Neural cell (in vitro differentiated cells): ENCODE measurements at regions not wholly inside any gene's neighbourhood (a gene's known extent, or its start where the extent isn't known, plus 50 kb on each side); places are given as distances from the start of the nearest gene placed in this dataset.
"Not testable (repeated sequence)": the region's sequence is repeated elsewhere in the genome, so short reads cannot be mapped to it uniquely, and the experiment has no call there.

Experiments
- H2AFZ ChIP-seq: fragments of 200-600, 300-800 bp; sonication (generic), shearing (Covaris generic); 2 replicates; pipeline ENCODE4 v1.6.0; 2014; ENCODE audit warnings: low read depth, mild to moderate bottlenecking, antibody characterized with exemption, low read length, moderate library complexity
- H3F3A ChIP-seq: fragments of 200-600 bp; shearing (Covaris generic); 2 replicates; pipeline ENCODE4 v1.6.1; 2016; ENCODE audit warnings: mild to moderate bottlenecking, moderate library complexity, mixed read lengths, antibody characterized with exemption, low read length; ENCODE audit not compliant: insufficient read depth, poor library complexity, severe bottlenecking
- H3K27ac ChIP-seq: fragments of 200-600, 300-800 bp; sonication (generic), shearing (Covaris generic); 2 replicates; pipeline ENCODE4 v1.5.1; 2014; ENCODE audit warnings: mild to moderate bottlenecking, low read length, moderate library complexity
- H3K27me3 ChIP-seq: fragments of 300-800, 200-600 bp; sonication (generic), shearing (Covaris generic); 2 replicates; pipeline ENCODE4 v1.6.0; 2014; ENCODE audit warnings: mild to moderate bottlenecking, low read depth, low read length, moderate library complexity; ENCODE audit not compliant: insufficient read depth
- H3K36me3 ChIP-seq: fragments of 300-800, 200-600 bp; sonication (generic), shearing (Covaris generic); 2 replicates; pipeline ENCODE4 v1.5.1; 2014; ENCODE audit warnings: mild to moderate bottlenecking, antibody characterized with exemption, low read length, moderate library complexity; ENCODE audit not compliant: insufficient read depth
- H3K4me2 ChIP-seq: fragments of 300-800, 200-600 bp; sonication (generic), shearing (Covaris generic); 2 replicates; pipeline ENCODE4 v1.6.0; 2014; ENCODE audit warnings: mild to moderate bottlenecking, low read length
- H3K4me3 ChIP-seq: fragments of 300-800, 200-600 bp; sonication (generic), shearing (Covaris generic); 2 replicates; pipeline ENCODE4 v1.5.1; 2014; ENCODE audit warnings: mild to moderate bottlenecking, low read length, moderate library complexity
- H3K79me2 ChIP-seq: fragments of 200-600 bp; shearing (Covaris generic); replicated peaks from 2 replicates; pipeline ENCODE4 v1.6.0; 2014; ENCODE audit warnings: mild to moderate bottlenecking, low read length, moderate library complexity; ENCODE audit not compliant: insufficient read depth
- H3K9ac ChIP-seq: fragments of 300-800, 200-600 bp; sonication (generic), shearing (Covaris generic); 2 replicates; pipeline ENCODE4 v1.6.1; 2016; ENCODE audit warnings: mild to moderate bottlenecking, low read length, mixed read lengths
- H3K9me2 ChIP-seq: fragments of 200-600 bp; shearing (Covaris generic); 2 replicates; pipeline ENCODE4 v1.6.1; 2016; ENCODE audit warnings: mild to moderate bottlenecking, low read length, mixed read lengths; ENCODE audit not compliant: insufficient read depth
- H3K9me3 ChIP-seq: fragments of 200-600, 300-800 bp; sonication (generic), shearing (Covaris generic); 2 replicates; pipeline ENCODE4 v1.6.1; 2016; ENCODE audit warnings: mild to moderate bottlenecking, mixed run types, low read length, moderate library complexity, mixed read lengths
- H4K20me1 ChIP-seq: fragments of 200-600 bp; shearing (Covaris generic); 2 replicates; pipeline ENCODE4 v1.6.1; 2016; ENCODE audit warnings: mild to moderate bottlenecking, mixed run types; ENCODE audit not compliant: insufficient read depth
- EP300 ChIP-seq: fragments of 450-650 bp; conservative IDR thresholded peaks from 2 replicates; pipeline ENCODE4 v1.6.1; 2014; ENCODE audit warnings: antibody characterized with exemption, mild to moderate bottlenecking, moderate library complexity; ENCODE audit not compliant: poor library complexity, severe bottlenecking
- EZH2 ChIP-seq: fragments of 200-600, 300-800 bp; shearing (Covaris generic), sonication (generic); IDR thresholded peaks from 2 replicates; pipeline ENCODE4 v1.6.1; 2014; ENCODE audit warnings: antibody characterized with exemption, low read length, borderline replicate concordance, mild to moderate bottlenecking; ENCODE audit not compliant: insufficient read depth, poor library complexity, severe bottlenecking
- MXI1 ChIP-seq: fragments of 450-650 bp; conservative IDR thresholded peaks from 2 replicates; pipeline ENCODE4 v1.6.1; 2014; ENCODE audit warnings: antibody characterized with exemption, mild to moderate bottlenecking; ENCODE audit not compliant: poor library complexity, severe bottlenecking
- POLR2AphosphoS5 ChIP-seq: IDR thresholded peaks from 2 replicates; pipeline ENCODE4 v1.6.1; 2012
- RAD21 ChIP-seq: fragments of 450-650 bp; conservative IDR thresholded peaks from 2 replicates; pipeline ENCODE4 v1.6.1; 2014; ENCODE audit warnings: antibody characterized with exemption, mild to moderate bottlenecking, moderate library complexity
- SMC3 ChIP-seq: fragments of 450-650 bp; conservative IDR thresholded peaks from 2 replicates; pipeline ENCODE4 v1.6.1; 2014; ENCODE audit warnings: antibody characterized with exemption, mild to moderate bottlenecking, moderate library complexity; ENCODE audit not compliant: poor library complexity
- TAF1 ChIP-seq: IDR thresholded peaks from 2 replicates; pipeline ENCODE4 v1.6.1; 2012; ENCODE audit warnings: low read depth
- TF ChIP-seq, protein P1 (sequence below): fragments of 450-650 bp; IDR thresholded peaks from 2 replicates; pipeline ENCODE4 v1.5.1; 2014; ENCODE audit warnings: antibody characterized with exemption, mild to moderate bottlenecking, moderate library complexity; ENCODE audit not compliant: poor library complexity, severe bottlenecking
- TF ChIP-seq, protein P2 (sequence below): IDR thresholded peaks from 2 replicates; pipeline ENCODE4 v1.6.1; 2012; ENCODE audit warnings: borderline replicate concordance

DNA sequence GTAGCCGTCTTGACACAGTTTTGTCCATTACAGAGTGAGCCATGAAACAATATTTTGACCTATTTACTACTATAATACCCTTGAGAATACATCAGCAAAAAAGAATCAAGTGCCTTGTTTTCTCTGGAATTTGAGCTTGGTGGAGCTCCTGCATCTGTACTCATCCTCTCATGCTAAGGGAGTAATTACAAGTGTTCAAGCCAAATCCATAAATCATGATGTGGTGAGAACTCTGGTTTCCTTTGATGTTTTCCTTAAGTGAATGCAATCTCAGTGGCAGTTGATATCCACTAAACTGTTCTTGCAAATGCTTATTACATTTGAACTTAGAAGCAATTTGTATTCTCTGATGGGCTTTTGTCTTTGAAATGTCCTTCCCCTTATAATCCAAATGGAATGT is 824.6 kb upstream of the TMPRSS15 start:
- Histone ChIP-seq H3K27ac (no peak overlapping the region), H3K9ac (no peak overlapping the region), H3K4me2 (no peak overlapping the region), H3K9me2 (no peaks in the 10 kb centered on the region), H3F3A (no peaks in the 10 kb centered on the region), H3K4me3 (no peak overlapping the region), H2AFZ (no peak overlapping the region), H3K36me3 (no peaks in the 10 kb centered on the region), H3K27me3 (no peaks in the 10 kb centered on the region), H3K9me3 (no peaks in the 10 kb centered on the region), H3K79me2 (no peaks in the 10 kb centered on the region), H4K20me1 (no peaks in the 10 kb centered on the region)
- TF ChIP-seq MXI1 (no peak), TAF1 (no peak), EP300 (no peak), SMC3 (no peak), EZH2 (no peak), RAD21 (no peak), POLR2AphosphoS5 (no peak)
- TF ChIP-seq, protein P1, sequence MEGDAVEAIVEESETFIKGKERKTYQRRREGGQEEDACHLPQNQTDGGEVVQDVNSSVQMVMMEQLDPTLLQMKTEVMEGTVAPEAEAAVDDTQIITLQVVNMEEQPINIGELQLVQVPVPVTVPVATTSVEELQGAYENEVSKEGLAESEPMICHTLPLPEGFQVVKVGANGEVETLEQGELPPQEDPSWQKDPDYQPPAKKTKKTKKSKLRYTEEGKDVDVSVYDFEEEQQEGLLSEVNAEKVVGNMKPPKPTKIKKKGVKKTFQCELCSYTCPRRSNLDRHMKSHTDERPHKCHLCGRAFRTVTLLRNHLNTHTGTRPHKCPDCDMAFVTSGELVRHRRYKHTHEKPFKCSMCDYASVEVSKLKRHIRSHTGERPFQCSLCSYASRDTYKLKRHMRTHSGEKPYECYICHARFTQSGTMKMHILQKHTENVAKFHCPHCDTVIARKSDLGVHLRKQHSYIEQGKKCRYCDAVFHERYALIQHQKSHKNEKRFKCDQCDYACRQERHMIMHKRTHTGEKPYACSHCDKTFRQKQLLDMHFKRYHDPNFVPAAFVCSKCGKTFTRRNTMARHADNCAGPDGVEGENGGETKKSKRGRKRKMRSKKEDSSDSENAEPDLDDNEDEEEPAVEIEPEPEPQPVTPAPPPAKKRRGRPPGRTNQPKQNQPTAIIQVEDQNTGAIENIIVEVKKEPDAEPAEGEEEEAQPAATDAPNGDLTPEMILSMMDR: no peak
- TF ChIP-seq, protein P2, sequence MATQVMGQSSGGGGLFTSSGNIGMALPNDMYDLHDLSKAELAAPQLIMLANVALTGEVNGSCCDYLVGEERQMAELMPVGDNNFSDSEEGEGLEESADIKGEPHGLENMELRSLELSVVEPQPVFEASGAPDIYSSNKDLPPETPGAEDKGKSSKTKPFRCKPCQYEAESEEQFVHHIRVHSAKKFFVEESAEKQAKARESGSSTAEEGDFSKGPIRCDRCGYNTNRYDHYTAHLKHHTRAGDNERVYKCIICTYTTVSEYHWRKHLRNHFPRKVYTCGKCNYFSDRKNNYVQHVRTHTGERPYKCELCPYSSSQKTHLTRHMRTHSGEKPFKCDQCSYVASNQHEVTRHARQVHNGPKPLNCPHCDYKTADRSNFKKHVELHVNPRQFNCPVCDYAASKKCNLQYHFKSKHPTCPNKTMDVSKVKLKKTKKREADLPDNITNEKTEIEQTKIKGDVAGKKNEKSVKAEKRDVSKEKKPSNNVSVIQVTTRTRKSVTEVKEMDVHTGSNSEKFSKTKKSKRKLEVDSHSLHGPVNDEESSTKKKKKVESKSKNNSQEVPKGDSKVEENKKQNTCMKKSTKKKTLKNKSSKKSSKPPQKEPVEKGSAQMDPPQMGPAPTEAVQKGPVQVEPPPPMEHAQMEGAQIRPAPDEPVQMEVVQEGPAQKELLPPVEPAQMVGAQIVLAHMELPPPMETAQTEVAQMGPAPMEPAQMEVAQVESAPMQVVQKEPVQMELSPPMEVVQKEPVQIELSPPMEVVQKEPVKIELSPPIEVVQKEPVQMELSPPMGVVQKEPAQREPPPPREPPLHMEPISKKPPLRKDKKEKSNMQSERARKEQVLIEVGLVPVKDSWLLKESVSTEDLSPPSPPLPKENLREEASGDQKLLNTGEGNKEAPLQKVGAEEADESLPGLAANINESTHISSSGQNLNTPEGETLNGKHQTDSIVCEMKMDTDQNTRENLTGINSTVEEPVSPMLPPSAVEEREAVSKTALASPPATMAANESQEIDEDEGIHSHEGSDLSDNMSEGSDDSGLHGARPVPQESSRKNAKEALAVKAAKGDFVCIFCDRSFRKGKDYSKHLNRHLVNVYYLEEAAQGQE: no peak

DNA sequence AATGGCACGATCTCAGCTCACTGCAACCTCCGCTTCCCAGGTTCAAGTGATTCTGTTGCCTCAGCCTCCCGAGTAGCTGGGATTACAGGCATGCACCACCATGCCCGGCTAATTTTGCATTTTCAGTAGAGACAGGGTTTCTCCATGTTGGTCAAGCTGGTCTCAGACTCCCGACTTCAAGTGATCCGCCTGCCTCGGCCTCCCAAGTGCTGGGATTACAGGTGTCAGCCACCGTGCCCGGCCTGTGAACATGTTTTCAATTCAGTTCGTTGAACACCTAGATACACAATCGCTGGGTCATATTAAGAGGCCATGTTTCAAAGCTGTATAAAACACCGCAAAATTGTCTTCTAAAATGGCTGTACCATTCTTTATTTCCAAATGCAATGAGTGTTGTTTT is 830.3 kb upstream of the TMPRSS15 start:
- H3K4me2 ChIP-seq, H3K36me3 ChIP-seq, H3F3A ChIP-seq, H3K4me3 ChIP-seq, H2AFZ ChIP-seq, H3K9ac ChIP-seq, H3K9me2 ChIP-seq, H3K79me2 ChIP-seq, H3K27me3 ChIP-seq, H3K27ac ChIP-seq, H3K9me3 ChIP-seq, H4K20me1 ChIP-seq: not testable (repeated sequence)

DNA sequence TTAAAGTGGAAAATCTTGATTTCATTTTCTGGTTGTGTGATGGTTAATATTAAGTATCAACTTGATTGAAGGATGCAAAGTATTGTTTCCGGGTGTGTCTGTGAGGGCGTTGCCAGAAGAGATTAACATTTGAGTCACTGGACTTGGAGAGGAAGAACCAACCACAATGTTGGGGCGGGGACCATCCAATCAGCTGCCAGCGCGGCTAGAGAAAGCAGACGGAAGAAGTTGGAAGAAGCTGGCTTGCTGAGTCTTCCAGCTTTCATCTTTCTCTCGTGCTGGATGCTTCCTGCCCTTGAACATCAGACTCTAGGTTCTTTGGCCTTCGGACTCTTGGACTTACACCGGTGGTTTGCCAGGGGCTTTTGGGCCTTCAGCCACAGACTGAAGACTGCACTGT is 832.6 kb upstream of the TMPRSS15 start:
- Histone ChIP-seq H3K9me3 (no peaks in the 10 kb centered on the region), H3K79me2 (no peaks in the 10 kb centered on the region), H3K9me2 (no peaks in the 10 kb centered on the region), H3K4me3 (no peak overlapping the region), H4K20me1 (no peaks in the 10 kb centered on the region), H3K4me2 (no peak overlapping the region), H3K27ac (no peak overlapping the region), H3K9ac (no peak overlapping the region), H3K27me3 (no peaks in the 10 kb centered on the region), H3F3A (no peaks in the 10 kb centered on the region), H3K36me3 (no peaks in the 10 kb centered on the region), H2AFZ (no peak overlapping the region)
- TF ChIP-seq, protein P1: no peak
- no peak for TF ChIP-seq EP300
- no peak for TF ChIP-seq SMC3
